Islet precursor cell (in vitro differentiated cells): ENCODE measurements at regions not wholly inside any gene's neighbourhood (a gene's known extent, or its start where the extent isn't known, plus 50 kb on each side); places are given as distances from the start of the nearest gene placed in this dataset.
"Not testable (repeated sequence)": the region's sequence is repeated elsewhere in the genome, so short reads cannot be mapped to it uniquely, and the experiment has no call there.

Source experiments
- DNase-seq: peaks from one replicate; pipeline ENCODE4 v3.0.0-alpha.2; 2018

DNA sequence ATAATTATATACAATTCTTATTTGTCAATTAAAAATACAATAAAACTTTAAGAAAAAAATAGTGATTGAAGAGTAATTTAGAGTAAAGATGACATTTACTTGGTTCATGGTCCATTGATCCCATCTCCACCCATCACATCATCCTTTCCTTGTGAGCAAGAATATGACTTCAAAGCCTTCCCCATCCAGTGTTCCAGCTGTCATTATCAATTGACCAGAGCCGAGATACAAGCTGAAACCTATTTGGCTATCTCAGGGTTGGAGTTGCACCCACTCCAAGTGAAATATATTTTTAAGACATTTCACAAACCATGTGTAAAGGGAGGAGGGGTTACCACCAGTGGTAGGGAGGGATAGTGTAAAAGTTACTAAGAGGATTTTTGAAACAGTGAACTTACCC is 428.9 kb upstream of the C1orf87 start:
- DNase-seq = no peak

DNA sequence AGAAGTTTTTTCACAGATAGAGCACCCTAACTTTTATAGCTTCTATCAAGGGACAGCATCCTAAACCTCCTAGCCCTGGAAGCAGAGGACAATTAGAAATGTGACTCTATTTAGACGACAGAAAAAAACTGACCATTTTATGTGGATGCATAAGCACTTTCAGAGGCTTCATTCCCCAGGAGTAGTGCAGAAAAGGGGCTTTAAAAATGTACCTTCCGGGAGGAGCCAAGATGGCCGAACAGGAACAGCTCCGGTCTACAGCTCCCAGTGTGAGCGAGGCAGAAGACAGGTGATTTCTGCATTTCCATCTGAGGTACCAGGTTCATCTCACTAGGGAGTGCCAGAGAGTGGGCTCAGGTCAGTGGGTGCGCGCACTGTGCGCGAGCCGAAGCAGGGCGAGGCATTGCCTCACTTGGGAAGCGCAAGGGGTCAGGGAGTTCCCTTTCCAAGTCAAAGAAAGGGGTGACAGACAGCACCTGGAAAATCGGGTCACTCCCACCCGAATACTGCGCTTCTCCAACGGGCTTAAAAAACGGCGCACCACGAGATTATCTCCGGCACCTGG is 416.4 kb upstream of the C1orf87 start:
- DNase-seq = not testable (repeated sequence)

DNA sequence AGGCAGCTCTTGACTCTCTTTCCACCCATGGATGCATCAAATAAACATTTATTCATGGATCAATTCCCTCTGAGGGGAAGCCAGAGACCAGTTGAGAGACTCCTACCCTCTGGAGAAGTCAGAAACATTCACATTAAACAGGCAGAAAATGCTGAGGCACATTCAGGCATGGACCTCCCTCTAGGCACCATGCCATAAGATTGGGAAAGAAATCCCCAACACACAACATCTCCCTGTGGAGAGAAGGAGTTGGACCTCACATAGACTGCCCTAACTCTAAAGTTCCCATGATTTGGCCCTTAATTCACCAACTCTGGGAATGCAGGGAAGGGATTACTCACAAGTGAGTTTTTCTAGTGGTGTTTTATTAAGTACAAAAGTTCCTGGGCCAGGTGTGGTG is 415.3 kb upstream of the C1orf87 start:
- DNase-seq = no peak

DNA sequence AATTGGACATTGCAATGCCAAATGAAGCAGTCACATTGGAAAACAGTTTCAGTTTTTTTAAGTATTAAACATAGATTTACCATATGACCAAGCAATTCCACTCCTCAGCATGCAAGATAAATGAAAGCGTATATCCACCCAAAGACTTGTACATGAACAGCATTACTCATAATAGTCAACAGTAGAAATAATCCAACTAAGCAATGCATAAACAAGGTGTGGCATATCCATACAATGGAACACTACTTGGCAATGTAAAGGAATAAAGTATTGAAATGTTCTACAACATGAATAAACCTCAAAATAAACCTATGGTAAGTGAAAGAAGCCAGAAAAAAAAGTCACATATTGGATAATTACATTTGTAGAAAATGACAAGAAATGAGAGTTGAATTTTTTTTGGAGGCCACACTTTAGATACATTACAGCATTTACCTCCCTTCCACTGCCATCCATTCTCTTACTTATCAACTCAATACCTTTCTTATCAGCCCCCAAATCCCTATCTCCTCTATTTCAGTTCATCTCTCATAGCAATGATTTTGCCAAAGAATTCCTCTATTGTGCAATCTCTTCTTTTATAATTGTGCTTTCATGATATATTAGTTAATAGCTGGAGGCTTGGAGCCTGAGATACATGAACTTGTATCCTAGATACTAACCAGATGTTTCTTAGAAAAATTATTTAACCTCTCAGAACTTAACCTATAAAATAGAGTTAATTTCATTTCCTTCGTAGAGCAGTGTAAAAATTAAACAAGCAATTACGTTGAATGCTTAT is 414.2 kb upstream of the C1orf87 start:
- no peak for DNase-seq

- DNase-seq = no peak
Measured at GRCh38 chr1:60483509-60483908, 409.9 kb upstream of the C1orf87 start.

GRCh38 chr1:60470246-60470645 is 396.7 kb upstream of the C1orf87 start:
- DNase-seq = no peak

DNA sequence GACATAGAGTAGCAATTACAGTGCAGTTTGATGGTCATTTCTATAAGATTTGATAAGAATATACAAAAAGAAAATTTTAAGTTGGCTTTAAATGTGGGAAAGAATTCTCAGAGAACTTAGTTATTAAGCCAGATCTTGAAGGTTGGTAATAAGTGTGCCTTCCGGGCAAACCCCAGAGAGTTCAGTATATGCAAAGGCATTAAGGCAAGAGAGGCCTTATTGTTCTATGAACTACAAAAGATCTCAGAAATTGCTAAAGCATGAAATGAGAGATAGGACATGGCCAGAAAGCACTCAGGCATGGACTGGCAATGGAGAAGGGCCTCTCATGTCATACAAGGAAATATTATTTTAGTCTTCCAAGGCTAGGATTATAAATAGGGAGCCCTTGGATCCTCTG is 390.2 kb upstream of the C1orf87 start:
- DNase-seq = no peak

GRCh38 chr1:60463146-60463545 is 389.6 kb upstream of the C1orf87 start:
- no peak for DNase-seq

DNA sequence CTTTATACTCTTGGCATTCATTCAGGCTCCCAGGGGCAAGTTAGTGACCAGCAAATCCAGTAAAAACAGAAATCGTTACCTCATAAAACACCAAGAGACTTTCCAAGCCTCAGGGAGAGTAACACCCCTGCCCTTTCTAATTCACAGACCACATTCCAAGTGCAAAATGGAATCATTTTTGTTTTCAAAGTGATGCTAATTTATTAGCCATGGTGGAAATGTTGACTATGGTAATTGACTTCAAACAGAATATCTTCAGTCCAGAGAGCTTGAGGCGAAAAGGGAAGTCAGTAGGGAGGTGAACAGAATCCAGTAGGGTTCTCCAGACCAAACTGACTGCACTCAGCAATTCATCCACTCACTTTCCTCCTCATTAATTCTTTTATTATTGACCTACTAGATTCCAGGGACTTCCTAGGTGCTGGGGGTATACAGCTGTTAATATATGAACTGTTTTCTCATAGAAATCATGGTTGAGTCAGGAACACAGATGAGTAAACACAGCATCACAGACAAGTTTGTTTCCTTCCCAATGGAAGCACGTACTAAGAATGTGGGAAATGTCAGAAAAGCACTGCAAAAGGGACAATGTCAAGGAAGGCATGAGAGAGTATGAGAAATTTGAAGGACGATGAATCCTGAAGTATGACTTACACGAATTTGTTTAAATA is 388.5 kb upstream of the C1orf87 start:
- DNase-seq = no peak

DNA sequence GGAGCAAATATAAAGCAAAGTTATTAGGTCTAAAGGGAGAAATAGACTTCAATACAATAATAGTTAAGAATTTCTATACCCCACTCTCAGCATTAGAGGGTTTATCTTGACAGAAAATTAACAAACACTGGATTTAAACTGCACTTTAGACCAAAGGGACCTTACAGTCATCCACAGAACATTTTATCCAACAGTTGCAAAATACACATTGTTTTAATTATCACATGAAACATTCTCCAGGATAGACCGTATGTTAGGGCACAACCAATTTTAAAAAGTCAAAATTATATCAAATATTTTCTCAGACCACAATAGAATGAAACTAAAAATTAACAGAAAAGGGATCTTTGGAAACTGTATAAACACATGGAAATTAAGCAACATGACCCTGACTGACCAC is 384.5 kb upstream of the C1orf87 start:
- DNase-seq = no peak

- no peak for DNase-seq
Measured at GRCh38 chr1:60449876-60450275, 376.3 kb upstream of the C1orf87 start.

GRCh38 chr1:60448850-60449249 is 375.3 kb upstream of the C1orf87 start:
- no peak for DNase-seq

GRCh38 chr1:60444680-60445079 is 371.1 kb upstream of the C1orf87 start:
- no peak for DNase-seq

- no peak for DNase-seq
Measured at GRCh38 chr1:60436186-60436585, 362.6 kb upstream of the C1orf87 start.

- no peak for DNase-seq
Measured at GRCh38 chr1:60431593-60431992, 358.0 kb upstream of the C1orf87 start.

- no peak for DNase-seq
Measured at GRCh38 chr1:60430375-60430774, 356.8 kb upstream of the C1orf87 start.

DNA sequence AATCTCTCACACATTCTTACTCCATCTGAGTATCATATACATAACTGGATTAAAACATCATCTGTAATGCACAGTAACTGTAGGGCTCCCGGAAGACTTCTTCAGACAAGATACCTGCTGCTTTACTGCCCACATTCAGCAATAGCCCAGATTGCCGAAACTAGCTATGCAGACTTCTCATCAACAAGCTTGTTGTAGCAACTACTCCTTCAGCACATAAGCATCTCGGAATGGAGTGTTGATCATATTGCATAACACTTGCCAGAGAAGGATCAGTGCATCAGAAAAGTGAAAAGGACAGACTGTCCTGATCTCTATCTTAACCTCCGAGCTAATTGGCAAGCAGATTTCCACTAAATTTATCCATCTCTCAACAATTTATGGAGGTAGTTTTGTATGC is 354.6 kb upstream of the C1orf87 start:
- DNase-seq = no peak

GRCh38 chr1:60427701-60428100 is 354.1 kb upstream of the C1orf87 start:
- DNase-seq = no peak

DNA sequence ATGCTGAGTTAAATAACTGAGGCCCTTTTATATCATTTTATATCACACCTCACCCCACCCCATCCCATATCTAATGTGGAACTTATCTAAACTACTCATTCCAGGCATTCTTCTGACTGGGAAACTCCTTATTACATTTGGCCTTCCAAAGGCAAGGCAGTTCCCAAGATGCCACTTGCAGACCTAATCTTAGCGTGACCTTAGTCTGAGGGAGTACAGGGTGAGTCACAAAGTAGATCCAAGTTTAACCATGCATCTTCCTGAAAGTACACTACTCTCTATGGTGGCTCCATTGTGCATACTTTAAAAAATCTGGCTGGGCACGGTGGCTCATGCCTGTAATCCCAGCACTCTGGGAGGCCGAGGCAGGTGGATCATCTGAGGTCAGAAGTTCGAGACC is 353.6 kb upstream of the C1orf87 start:
- DNase-seq = no peak

- DNase-seq = no peak
Measured at GRCh38 chr1:60425528-60425927, 352.0 kb upstream of the C1orf87 start.

DNA sequence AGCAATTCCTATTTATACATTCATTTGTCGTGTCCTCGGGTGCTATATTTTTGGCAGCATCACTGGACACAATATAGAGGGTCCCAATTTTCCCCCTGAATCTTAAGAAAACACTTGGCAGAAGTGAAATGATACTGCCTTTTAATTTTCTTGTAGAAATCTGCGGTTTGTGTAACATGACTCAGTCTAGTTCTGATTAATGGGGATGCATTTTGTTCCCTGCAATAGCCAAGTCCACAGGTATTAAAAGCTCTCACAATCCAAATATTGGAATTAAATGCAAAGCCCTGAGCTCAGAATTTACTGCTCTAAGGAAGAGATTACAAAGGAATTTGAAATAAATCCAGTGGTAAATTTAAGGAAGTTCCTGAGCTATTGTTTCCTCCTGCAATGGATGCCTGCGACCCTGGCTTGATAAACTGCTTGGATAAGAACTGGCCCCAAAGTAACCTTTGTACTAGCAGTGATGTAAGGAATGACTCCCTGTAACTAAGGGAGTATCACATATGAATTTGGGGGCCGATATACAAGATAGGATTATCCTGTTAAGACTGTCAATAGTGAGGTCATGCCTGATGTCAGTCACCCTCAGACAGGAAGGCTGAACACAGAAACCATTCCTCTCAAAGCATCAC is 349.7 kb upstream of the C1orf87 start:
- no peak for DNase-seq

DNA sequence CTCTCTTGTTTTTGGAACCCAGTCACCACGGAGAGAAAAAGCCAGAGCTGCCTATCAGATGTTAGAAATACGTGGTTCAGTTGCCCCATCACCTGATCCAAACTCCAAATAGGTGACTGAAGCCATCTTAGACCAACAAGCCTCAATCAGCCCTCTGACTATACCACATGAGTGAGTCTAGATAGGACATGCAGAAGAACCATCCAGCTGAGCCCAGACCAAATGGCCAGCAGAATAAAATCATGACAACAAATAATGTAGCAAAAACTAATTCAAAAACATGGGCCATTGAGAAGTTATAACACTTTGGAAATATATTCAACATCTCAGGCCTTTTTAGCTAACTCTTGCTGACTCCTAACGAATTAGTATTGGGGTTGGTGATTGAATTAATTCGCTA is 348.4 kb upstream of the C1orf87 start:
- DNase-seq = no peak

DNA sequence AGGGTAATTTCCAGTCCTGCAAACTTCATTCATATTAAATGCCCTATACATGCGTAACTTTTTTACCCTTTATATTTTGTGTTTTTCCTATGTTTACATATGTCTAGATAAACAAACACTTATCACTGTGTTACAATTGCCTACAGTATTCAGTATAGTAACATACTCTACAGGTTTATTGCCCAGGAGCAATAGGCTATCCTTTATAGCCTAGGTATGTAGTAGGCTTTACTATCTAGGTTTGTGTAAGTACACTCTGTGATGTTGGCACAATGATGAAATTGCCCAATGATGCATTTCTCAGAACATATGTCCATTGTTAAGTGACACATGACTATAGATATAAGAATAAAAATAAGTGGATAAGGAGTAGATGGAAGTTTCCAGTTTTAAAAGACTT is 345.5 kb upstream of the C1orf87 start:
- DNase-seq = no peak

DNA sequence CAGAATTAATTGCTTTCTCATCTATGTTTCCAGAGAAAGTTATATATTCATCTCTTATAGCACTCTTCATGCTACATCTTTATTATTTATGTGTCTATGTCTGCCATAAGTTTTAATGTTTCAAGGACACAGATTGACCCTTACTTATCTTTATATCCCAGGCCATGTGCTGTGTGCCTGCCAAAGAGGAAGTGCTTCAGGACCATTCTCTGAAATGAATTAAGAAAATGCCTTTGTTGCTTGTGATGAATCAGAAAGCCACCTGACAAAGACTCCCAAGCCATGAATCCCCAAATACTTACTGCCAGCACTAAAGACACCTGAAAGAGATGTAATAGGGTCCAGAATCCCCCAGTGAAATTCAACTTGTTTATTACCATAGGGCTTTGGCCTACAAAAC is 342.1 kb upstream of the C1orf87 start:
- no peak for DNase-seq
